ENCODE measurements at regions not wholly inside any gene's neighbourhood (a gene's known extent, or its start where the extent isn't known, plus 50 kb on each side); places are given as distances from the start of the nearest gene placed in this dataset.

DNA sequence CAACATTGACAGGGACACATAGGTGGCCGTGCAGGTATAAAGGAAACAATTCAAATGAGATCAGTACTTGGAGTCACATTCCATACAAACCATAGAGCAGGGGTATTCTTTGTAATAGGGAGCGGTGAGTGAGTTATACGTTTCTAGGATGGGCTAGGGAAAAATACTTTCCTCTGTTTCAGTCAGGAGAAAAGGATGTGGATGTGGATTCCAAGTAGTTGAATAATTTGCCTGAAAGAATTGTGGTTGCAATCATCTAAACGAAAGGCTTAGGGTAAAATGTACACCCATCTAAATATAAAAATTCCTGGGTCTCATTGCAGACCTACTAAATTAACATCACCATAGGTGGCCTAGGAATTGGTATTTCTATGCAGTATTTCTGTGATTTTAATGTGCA, 270.7 kb upstream of the IGFBP3 start:
- no peaks in the 10 kb centered on the region for H3K9me3 ChIP-seq (ENCODE audit: low read depth, low read length)
- H3K27ac ChIP-seq (ENCODE audit: low read depth, low read length): no peak overlapping the region
- H3K4me1 ChIP-seq (ENCODE audit: insufficient read depth, low read length): peaks cover 15% of the 10 kb centered on the region
- no peaks in the 10 kb centered on the region for H3K79me2 ChIP-seq (ENCODE audit: insufficient read depth, low read length)
- no peak for DNase-seq (ENCODE audit: insufficient read length, low spot score, missing footprints)
- no peaks in the 10 kb centered on the region for H3K27me3 ChIP-seq (ENCODE audit: insufficient read depth, low read length)
- H3K36me3 ChIP-seq (ENCODE audit: insufficient read depth, low read length): no peaks in the 10 kb centered on the region
- H4K20me1 ChIP-seq (ENCODE audit: insufficient read depth, low read length): no peaks in the 10 kb centered on the region
- no peak overlapping the region for H2AFZ ChIP-seq (ENCODE audit: low read length)
- no peak overlapping the region for H3K4me3 ChIP-seq (ENCODE audit: insufficient read depth, low read length)
- TF ChIP-seq, protein P1, sequence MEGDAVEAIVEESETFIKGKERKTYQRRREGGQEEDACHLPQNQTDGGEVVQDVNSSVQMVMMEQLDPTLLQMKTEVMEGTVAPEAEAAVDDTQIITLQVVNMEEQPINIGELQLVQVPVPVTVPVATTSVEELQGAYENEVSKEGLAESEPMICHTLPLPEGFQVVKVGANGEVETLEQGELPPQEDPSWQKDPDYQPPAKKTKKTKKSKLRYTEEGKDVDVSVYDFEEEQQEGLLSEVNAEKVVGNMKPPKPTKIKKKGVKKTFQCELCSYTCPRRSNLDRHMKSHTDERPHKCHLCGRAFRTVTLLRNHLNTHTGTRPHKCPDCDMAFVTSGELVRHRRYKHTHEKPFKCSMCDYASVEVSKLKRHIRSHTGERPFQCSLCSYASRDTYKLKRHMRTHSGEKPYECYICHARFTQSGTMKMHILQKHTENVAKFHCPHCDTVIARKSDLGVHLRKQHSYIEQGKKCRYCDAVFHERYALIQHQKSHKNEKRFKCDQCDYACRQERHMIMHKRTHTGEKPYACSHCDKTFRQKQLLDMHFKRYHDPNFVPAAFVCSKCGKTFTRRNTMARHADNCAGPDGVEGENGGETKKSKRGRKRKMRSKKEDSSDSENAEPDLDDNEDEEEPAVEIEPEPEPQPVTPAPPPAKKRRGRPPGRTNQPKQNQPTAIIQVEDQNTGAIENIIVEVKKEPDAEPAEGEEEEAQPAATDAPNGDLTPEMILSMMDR (IDR thresholded peaks at IDR 0.05; ENCODE audit: extremely low read depth, low read depth, low read length): no peak
- H3K4me2 ChIP-seq (ENCODE audit: insufficient read depth, low read length): no peak overlapping the region

DNA sequence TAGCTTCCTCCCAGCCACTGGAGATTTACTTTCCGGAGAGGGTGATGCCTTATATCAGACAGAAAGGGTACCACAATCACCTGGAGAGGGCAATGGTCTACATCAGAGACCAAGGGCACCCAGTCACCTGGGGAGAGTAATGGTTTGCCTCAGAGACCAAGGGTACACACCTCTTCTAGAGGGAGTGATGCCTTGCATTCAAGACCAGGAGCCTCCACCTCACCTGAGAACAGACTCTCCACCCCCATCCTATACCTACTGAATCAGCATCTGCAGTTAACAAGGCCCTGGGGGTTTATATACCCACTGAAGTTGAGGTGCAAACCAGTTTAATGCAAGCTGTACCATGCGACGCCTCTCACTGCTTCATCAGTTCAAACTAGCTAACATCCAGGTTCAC, 270.2 kb upstream of the IGFBP3 start:
- DNase-seq (ENCODE audit: insufficient read length, low spot score, missing footprints): no peak
- Histone ChIP-seq H3K4me2 (ENCODE audit: insufficient read depth, low read length) (no peak overlapping the region), H4K20me1 (ENCODE audit: insufficient read depth, low read length) (no peaks in the 10 kb centered on the region), H3K4me1 (ENCODE audit: insufficient read depth, low read length) (peaks cover 15% of the 10 kb centered on the region), H3K79me2 (ENCODE audit: insufficient read depth, low read length) (no peaks in the 10 kb centered on the region), H3K4me3 (ENCODE audit: insufficient read depth, low read length) (no peak overlapping the region), H3K36me3 (ENCODE audit: insufficient read depth, low read length) (no peaks in the 10 kb centered on the region), H3K27me3 (ENCODE audit: insufficient read depth, low read length) (no peaks in the 10 kb centered on the region), H2AFZ (ENCODE audit: low read length) (no peak overlapping the region), H3K9me3 (ENCODE audit: low read depth, low read length) (no peaks in the 10 kb centered on the region), H3K27ac (ENCODE audit: low read depth, low read length) (no peak overlapping the region)
- TF ChIP-seq, protein P1 (IDR thresholded peaks at IDR 0.05; ENCODE audit: extremely low read depth, low read depth, low read length): no peak

DNA sequence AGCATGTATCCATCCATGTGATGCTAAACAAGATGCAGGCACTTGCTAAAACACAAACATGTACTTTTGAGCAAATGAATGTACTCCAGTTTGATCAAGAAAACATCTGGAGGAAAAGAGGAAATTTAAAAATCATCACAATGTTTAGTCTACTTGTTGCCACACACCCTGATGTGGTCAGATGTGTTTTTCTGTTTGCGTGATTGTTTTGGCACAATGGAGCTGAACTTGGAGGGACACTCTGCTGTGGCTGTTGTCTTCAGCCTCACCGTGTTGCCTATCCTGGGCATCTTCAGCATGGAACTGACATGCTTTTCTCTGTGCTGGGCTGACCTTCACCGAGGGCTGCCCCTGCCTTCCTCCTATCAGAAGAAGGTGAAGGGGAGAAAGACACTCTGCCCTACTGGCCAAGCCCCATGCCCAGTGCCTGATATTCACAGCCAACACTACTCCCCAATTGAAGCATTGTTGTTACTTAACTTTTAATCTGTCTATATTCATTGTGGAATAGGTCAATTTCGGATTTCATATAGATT, 268.3 kb upstream of the IGFBP3 start:
- Histone ChIP-seq H3K27me3 (ENCODE audit: insufficient read depth, low read length) (no peaks in the 10 kb centered on the region), H4K20me1 (ENCODE audit: insufficient read depth, low read length) (no peaks in the 10 kb centered on the region), H3K79me2 (ENCODE audit: insufficient read depth, low read length) (no peaks in the 10 kb centered on the region), H2AFZ (ENCODE audit: low read length) (no peak overlapping the region), H3K4me3 (ENCODE audit: insufficient read depth, low read length) (no peak overlapping the region), H3K9me3 (ENCODE audit: low read depth, low read length) (no peaks in the 10 kb centered on the region), H3K4me1 (ENCODE audit: insufficient read depth, low read length) (peaks cover 15% of the 10 kb centered on the region), H3K4me2 (ENCODE audit: insufficient read depth, low read length) (no peak overlapping the region), H3K27ac (ENCODE audit: low read depth, low read length) (no peak overlapping the region), H3K36me3 (ENCODE audit: insufficient read depth, low read length) (no peaks in the 10 kb centered on the region)
- TF ChIP-seq, protein P1 (IDR thresholded peaks at IDR 0.05; ENCODE audit: extremely low read depth, low read depth, low read length): no peak
- peak; percentile 8 for DNase-seq (ENCODE audit: insufficient read length, low spot score, missing footprints)

DNA sequence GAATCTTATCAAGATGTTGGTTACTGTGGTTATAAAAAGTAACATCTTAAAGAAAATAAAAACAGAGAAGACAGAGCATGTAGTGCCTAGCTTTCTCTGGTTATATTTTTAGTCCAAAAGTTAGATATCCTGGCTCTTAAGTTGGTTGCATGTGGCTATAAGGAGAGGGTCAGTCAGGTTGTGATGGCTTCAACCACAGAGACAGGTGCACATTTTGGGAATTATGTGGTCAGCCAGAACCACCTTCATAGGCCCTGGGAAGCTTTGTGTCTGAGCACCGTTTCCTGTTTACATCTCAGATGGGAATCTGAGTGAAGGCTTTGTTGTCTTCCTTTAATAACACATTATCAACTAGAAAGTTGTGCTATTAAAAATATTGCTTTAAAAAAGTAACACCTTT, 265.1 kb upstream of the IGFBP3 start:
- H3K27me3 ChIP-seq (ENCODE audit: insufficient read depth, low read length): no peaks in the 10 kb centered on the region
- TF ChIP-seq, protein P1 (IDR thresholded peaks at IDR 0.05; ENCODE audit: extremely low read depth, low read depth, low read length): no peak
- no peak overlapping the region for H3K4me2 ChIP-seq (ENCODE audit: insufficient read depth, low read length)
- no peak overlapping the region for H3K4me3 ChIP-seq (ENCODE audit: insufficient read depth, low read length)
- H3K79me2 ChIP-seq (ENCODE audit: insufficient read depth, low read length): no peaks in the 10 kb centered on the region
- H2AFZ ChIP-seq (ENCODE audit: low read length): no peak overlapping the region
- H3K9me3 ChIP-seq (ENCODE audit: low read depth, low read length): no peaks in the 10 kb centered on the region
- no peak for DNase-seq (ENCODE audit: insufficient read length, low spot score, missing footprints)
- H3K36me3 ChIP-seq (ENCODE audit: insufficient read depth, low read length): no peaks in the 10 kb centered on the region
- H4K20me1 ChIP-seq (ENCODE audit: insufficient read depth, low read length): no peaks in the 10 kb centered on the region
- H3K27ac ChIP-seq (ENCODE audit: low read depth, low read length): no peak overlapping the region
- H3K4me1 ChIP-seq (ENCODE audit: insufficient read depth, low read length): peaks cover under 1% of the 10 kb centered on the region

Measured in osteoblast (primary cell).